ENCODE measurements at regions not wholly inside any gene's neighbourhood (a gene's known extent, or its start where the extent isn't known, plus 50 kb on each side); places are given as distances from the start of the nearest gene placed in this dataset.
"Not testable (repeated sequence)": the region's sequence is repeated elsewhere in the genome, so short reads cannot be mapped to it uniquely, and the experiment has no call there.

DNA sequence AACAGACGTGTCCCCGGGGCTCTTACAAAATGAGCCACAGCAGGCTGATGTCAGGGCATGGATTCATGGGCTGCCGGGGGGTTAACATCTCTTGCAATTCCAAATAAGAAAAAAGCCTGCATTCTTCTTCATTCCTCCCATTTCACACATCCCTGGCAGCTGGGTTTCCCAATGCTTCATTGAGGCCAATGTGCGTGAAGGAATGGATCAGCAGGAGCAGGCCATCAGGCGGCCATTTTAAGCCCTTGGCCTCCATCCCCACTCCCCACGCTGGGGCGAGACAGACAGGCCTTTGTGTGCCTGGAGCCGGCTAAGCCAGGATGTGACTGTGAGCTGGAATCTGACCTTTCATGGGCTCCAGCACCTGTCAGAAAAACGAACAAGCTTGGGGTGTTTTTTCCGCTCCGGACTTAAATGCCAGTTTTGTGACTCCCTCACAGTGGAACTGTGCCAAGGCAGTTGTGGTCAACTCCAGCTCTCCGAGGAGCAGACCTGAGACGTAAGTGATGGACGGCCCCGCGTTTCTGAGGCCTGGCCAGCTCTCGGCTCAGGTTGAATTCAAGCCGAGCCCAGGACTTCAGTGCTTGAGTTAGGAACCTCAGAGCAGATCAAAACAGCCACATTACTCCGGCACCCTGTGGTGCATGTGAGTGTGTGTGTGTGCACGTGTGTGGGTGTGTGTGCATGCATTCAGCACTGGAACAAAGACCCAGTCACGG lies 133.1 kb downstream of the TMEM30B start:
- Histone ChIP-seq H3K4me3 (ENCODE audit: low read length) (no peak overlapping the region), H3K4me1 (ENCODE audit: insufficient read depth, low read length) (peaks cover 4% of the 10 kb centered on the region), H3K36me3 (ENCODE audit: insufficient read depth, low read length) (no peaks in the 10 kb centered on the region), H3K9me3 (ENCODE audit: low read length) (peaks cover 5% of the 10 kb centered on the region), H3K27me3 (ENCODE audit: insufficient read depth, low read length) (no peaks in the 10 kb centered on the region), H2AFZ (ENCODE audit: low read depth, low read length) (peak overlapping the region; percentile 33)

DNA sequence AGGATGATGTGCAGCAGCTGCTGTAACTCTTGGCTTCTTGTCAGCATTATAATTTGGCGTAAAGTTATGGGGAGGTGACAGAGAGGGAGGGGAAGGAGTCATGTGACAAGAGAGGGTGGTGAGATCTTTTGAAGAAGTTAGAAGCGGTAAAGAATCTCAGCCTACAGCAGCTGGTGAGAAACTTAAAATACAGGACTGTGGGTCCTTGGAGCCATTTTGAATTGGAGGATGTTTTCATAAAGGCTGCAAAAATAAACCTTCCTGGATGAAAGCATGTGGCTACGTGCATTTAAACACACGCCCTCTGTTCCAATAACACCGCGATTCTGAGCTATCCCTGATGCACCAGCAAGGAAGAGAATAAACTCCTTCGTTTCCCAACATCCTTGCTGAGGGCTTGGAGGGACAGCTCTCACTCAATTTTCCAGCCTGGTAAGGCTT lies 133.7 kb downstream of the TMEM30B start:
- no peaks in the 10 kb centered on the region for H3K36me3 ChIP-seq (ENCODE audit: insufficient read depth, low read length)
- no peaks in the 10 kb centered on the region for H3K4me1 ChIP-seq (ENCODE audit: insufficient read depth, low read length)
- peak overlapping the region; percentile 33 for H2AFZ ChIP-seq (ENCODE audit: low read depth, low read length)
- H3K9me3 ChIP-seq (ENCODE audit: low read length): peaks cover 5% of the 10 kb centered on the region
- no peak overlapping the region for H3K4me3 ChIP-seq (ENCODE audit: low read length)
- H3K27me3 ChIP-seq (ENCODE audit: insufficient read depth, low read length): no peaks in the 10 kb centered on the region

DNA sequence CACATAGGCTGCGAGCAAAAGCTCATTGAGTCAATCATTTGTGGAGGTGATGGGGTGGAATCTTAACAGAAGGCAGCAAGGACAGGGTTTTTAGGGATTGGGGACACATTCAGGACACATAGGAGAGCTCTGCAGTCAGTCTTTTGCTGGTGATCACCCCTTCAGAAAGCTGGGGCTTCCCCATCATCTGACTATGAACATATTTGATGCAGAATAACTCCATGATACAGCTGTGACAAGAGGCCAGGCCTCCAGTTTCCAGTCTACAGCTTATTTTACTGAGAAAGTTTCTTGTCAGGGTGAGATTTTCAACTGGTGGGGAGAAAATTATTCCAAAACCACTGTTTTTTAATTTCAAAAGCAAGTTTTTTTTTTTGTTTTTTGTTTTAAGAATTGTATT lies 134.2 kb downstream of the TMEM30B start:
- no peaks in the 10 kb centered on the region for H3K36me3 ChIP-seq (ENCODE audit: insufficient read depth, low read length)
- peaks cover 5% of the 10 kb centered on the region for H3K9me3 ChIP-seq (ENCODE audit: low read length)
- no peak overlapping the region for H3K4me3 ChIP-seq (ENCODE audit: low read length)
- no peaks in the 10 kb centered on the region for H3K27me3 ChIP-seq (ENCODE audit: insufficient read depth, low read length)
- H2AFZ ChIP-seq (ENCODE audit: low read depth, low read length): no peak overlapping the region
- no peaks in the 10 kb centered on the region for H3K4me1 ChIP-seq (ENCODE audit: insufficient read depth, low read length)

DNA sequence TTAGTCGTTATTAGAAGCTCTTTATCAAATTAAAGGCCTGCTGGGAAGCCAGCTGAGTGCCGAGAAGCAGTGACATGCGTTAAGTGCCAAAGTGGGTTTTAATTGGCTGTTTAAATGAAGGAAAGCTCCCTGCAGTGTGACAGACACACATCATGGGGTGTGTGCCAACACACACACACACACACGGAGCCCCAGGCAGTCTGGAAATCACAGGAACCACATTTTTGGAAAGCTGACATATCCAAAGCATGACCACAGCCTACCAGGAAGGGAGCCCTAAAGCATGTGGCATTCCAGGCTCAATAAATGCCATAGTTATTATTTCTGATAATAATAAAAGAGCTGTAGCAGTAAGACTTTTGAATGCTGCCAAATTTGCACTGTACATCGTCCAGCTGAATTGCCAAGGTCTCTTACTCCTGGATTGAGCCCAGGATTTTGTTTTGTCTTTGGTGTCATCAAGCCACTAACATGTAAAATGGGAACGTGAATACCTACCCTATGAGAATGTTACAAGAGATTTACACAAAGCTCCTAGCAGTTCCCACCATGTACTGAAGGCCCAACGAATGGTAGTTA lies 135.1 kb downstream of the TMEM30B start:
- Histone ChIP-seq H3K9me3 (ENCODE audit: low read length) (peaks cover 5% of the 10 kb centered on the region), H3K36me3 (ENCODE audit: insufficient read depth, low read length) (no peaks in the 10 kb centered on the region), H2AFZ (ENCODE audit: low read depth, low read length) (no peak overlapping the region), H3K27me3 (ENCODE audit: insufficient read depth, low read length) (no peaks in the 10 kb centered on the region), H3K4me3 (ENCODE audit: low read length) (no peak overlapping the region), H3K4me1 (ENCODE audit: insufficient read depth, low read length) (no peaks in the 10 kb centered on the region)

DNA sequence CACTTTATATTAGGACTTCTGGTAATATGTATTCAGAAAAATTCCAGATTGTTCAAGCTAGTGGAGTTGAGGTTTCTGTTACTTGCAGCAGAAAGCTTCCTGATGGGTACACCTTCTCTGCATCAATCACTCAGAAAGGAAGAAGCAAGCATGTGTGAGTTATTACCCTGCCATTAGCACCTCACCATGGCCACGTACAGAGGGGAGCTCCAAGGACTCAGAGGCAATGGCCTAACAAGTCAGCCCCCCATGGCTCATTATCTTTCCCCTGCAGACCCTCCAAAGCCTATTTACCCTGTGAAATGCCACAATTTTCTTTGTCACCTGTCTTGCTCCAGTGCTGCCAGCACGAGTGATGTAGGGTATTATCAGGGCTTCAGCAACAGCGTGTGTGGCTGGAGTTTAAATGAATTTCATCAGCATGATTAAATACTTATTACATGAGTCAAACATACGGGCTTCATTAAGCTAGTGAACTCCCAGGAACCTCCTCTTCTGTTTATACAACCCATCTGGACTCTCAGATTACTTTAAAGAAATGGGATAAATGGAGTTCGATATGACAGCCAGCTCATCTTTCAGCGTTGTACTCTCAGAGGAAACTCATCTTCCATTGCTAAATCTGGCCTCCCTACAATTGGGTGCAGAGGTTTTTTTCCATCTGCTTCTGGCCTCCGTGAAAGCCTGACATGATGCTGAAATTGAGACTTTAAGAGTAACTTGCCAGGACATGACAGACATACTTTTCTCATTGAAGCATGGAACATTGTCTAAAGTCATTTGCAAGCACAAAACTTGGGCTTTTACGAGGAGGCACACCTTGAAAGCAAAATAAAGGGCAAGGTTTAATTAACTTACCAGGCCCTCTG lies 135.9 kb downstream of the TMEM30B start:
- no peaks in the 10 kb centered on the region for H3K36me3 ChIP-seq (ENCODE audit: insufficient read depth, low read length)
- H3K4me3 ChIP-seq (ENCODE audit: low read length): no peak overlapping the region
- H3K4me1 ChIP-seq (ENCODE audit: insufficient read depth, low read length): no peaks in the 10 kb centered on the region
- H3K27me3 ChIP-seq (ENCODE audit: insufficient read depth, low read length): no peaks in the 10 kb centered on the region
- peaks cover 5% of the 10 kb centered on the region for H3K9me3 ChIP-seq (ENCODE audit: low read length)
- no peak overlapping the region for H2AFZ ChIP-seq (ENCODE audit: low read depth, low read length)

DNA sequence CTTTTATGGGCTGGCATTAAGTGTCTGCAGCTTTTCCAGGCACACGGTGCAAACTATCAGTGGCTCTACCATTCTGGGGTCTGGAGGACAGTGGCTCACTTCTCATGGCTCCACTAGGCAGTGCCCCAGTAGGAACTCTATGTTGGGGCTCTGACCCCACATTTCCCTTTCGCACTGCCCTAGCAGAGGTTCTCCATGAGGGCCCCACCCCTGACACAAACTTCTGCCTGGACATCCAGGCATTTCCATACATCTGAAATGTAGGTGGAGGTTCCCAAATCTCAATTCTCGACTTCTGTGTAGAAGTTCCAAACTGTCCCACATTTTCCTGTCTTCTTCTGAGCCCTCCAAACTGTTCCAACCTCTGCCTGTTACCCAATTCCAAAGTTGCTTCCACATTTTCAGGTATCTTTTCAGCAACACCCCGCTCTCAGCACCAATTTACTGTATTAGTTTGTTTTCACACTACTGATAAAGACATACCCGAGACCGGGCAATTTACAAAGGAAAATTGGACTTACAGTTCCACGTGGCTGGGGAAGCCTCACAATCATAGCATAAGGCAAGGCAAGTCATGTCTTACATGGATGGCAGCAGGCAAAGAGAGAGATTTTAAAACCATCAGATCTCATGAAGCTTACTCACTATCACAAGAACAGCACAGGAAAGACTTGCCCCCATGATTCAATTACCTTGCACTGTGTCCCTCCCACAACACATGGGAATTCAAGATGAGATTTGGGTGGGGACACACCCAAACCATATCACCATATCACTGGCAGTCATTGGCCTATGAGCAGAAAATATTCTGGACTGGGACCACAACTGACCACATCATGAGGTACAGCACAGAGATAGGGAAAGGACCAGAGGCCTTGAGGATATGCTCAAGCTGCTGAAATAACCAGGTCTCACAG lies 136.8 kb downstream of the TMEM30B start:
- not testable (repeated sequence) for H2AFZ ChIP-seq (ENCODE audit: low read depth, low read length); H3K36me3 ChIP-seq (ENCODE audit: insufficient read depth, low read length); H3K27me3 ChIP-seq (ENCODE audit: insufficient read depth, low read length); H3K4me3 ChIP-seq (ENCODE audit: low read length); H3K9me3 ChIP-seq (ENCODE audit: low read length); H3K4me1 ChIP-seq (ENCODE audit: insufficient read depth, low read length)

DNA sequence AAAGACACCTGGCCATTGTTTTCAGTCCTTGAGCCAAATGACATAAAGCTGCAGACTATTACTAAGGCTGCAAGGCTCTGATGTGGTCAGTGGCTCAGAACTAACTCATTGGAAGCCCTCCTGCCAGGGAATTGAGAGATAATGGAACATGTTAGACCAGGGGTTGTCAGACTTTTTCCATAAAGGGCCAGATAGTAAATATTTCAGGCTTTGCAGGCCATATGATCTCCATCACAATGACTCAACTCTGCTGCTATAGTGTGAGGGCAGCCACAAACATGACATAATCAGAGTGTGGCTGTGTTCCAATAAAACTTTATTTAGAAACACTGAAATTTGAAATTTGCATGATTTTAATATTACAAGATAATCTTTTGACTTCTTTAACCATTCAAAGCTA lies 140.3 kb downstream of the TMEM30B start:
- Histone ChIP-seq H3K9me3 (ENCODE audit: low read length) (peaks cover 5% of the 10 kb centered on the region), H3K27me3 (ENCODE audit: insufficient read depth, low read length) (no peaks in the 10 kb centered on the region), H2AFZ (ENCODE audit: low read depth, low read length) (no peak overlapping the region), H3K36me3 (ENCODE audit: insufficient read depth, low read length) (no peaks in the 10 kb centered on the region), H3K4me3 (ENCODE audit: low read length) (no peak overlapping the region), H3K4me1 (ENCODE audit: insufficient read depth, low read length) (no peaks in the 10 kb centered on the region)

DNA sequence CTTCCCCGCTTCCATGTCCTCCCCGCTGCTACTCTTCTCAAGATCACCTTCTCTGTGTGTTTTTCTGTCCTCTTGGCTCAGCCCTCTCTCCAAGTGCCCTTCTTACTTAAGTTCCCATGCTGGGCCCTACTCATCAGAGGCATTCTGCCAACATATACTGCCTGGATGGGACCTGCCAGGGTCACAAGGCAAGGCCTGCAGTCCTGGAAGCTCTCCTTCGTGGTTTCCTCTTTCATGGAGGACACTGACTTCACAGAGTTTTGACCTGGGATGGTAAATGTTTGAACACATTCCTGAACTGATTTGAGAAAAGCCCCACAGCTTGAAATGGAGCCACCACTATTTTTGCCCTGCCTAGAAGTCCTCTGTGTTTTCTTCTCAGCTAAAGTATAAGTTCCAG lies 140.9 kb downstream of the TMEM30B start:
- Histone ChIP-seq H3K36me3 (ENCODE audit: insufficient read depth, low read length) (no peaks in the 10 kb centered on the region), H2AFZ (ENCODE audit: low read depth, low read length) (no peak overlapping the region), H3K9me3 (ENCODE audit: low read length) (peaks cover 5% of the 10 kb centered on the region), H3K4me1 (ENCODE audit: insufficient read depth, low read length) (no peaks in the 10 kb centered on the region), H3K27me3 (ENCODE audit: insufficient read depth, low read length) (no peaks in the 10 kb centered on the region), H3K4me3 (ENCODE audit: low read length) (no peak overlapping the region)

DNA sequence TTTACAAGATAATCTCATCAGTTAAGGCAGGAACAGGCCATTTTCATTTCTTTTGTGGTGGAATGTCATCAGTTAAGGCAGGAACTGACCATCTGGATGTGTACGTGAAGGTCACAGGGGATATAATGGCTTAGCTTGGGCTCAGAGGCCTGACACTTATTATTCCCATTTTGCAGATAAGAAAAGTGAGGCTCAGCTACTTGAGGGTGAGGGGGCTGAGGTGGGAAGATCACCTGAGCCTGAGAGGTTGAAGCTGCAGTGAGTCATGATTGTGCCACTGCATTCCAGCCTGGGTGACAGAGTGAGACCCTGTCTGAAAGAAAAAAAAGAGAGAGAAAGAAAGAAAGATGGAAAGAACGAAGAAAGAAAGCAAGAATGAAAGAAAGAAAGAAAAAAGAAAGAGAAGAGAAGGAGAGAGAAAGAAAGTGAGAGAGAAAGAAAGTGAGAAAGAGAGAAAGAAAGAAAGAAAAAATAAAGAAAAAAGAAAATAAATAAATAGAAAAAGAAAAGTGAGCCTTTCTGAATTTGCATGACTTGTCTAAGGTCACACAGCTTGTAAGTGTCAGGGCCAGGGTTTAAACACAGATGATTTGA lies 142.0 kb downstream of the TMEM30B start:
- Histone ChIP-seq H3K9me3 (ENCODE audit: low read length) (peaks cover 3% of the 10 kb centered on the region), H3K27me3 (ENCODE audit: insufficient read depth, low read length) (no peaks in the 10 kb centered on the region), H3K4me3 (ENCODE audit: low read length) (no peak overlapping the region)

DNA sequence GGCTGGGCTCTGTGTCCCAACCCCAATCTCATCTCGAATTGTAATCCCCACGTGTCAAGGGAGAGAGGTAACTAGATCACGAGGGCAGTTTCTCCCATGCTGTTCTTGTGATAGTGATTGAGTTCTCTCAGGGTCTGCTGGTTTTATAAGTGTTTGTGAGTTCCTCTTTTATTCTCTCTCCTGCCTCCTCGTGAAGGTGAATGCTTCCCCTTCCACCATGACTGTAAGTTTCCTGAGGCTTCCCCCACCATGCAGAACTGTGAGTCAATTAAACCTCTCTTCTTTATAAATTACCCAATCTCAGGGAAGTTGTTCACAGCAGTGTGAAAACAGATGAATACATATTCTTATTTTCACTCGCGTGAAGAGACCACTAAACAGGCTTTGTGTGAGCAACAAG lies 148.2 kb downstream of the TMEM30B start:
- H2AFZ ChIP-seq (ENCODE audit: low read depth, low read length): no peak overlapping the region
- no peaks in the 10 kb centered on the region for H3K27me3 ChIP-seq (ENCODE audit: insufficient read depth, low read length)
- H3K36me3 ChIP-seq (ENCODE audit: insufficient read depth, low read length): no peaks in the 10 kb centered on the region

More for the DNA sequence above, 142.0 kb downstream of the TMEM30B start:
- no peaks in the 10 kb centered on the region for H3K4me1 ChIP-seq (ENCODE audit: insufficient read depth, low read length)
- H2AFZ ChIP-seq (ENCODE audit: low read depth, low read length): no peak overlapping the region
- H3K36me3 ChIP-seq (ENCODE audit: insufficient read depth, low read length): no peaks in the 10 kb centered on the region

DNA sequence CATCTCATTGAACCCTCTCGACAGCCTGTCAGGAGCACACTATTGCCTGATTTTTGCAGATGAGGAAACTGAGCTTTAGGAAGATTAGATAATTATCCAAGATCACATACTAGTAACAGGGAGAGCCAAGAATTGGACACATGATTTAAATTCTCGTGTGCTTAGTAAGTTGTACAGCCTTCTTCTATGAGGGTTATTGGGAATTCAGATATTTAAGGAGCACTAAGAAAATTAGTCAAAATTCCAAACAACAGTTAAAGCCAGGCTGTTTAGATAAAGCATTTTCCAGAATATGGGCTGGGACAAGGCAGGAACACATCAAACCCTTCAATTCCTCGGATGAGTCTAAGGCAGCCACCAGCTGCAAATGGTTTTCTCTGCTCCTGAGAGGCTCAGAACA lies 148.8 kb downstream of the TMEM30B start:
- Histone ChIP-seq H3K4me3 (ENCODE audit: low read length) (no peak overlapping the region), H3K4me1 (ENCODE audit: insufficient read depth, low read length) (no peaks in the 10 kb centered on the region), H2AFZ (ENCODE audit: low read depth, low read length) (no peak overlapping the region), H3K36me3 (ENCODE audit: insufficient read depth, low read length) (no peaks in the 10 kb centered on the region), H3K27me3 (ENCODE audit: insufficient read depth, low read length) (no peaks in the 10 kb centered on the region), H3K9me3 (ENCODE audit: low read length) (no peaks in the 10 kb centered on the region)

More for the DNA sequence above, 148.2 kb downstream of the TMEM30B start:
- no peaks in the 10 kb centered on the region for H3K9me3 ChIP-seq (ENCODE audit: low read length)
- no peaks in the 10 kb centered on the region for H3K4me1 ChIP-seq (ENCODE audit: insufficient read depth, low read length)
- no peak overlapping the region for H3K4me3 ChIP-seq (ENCODE audit: low read length)

DNA sequence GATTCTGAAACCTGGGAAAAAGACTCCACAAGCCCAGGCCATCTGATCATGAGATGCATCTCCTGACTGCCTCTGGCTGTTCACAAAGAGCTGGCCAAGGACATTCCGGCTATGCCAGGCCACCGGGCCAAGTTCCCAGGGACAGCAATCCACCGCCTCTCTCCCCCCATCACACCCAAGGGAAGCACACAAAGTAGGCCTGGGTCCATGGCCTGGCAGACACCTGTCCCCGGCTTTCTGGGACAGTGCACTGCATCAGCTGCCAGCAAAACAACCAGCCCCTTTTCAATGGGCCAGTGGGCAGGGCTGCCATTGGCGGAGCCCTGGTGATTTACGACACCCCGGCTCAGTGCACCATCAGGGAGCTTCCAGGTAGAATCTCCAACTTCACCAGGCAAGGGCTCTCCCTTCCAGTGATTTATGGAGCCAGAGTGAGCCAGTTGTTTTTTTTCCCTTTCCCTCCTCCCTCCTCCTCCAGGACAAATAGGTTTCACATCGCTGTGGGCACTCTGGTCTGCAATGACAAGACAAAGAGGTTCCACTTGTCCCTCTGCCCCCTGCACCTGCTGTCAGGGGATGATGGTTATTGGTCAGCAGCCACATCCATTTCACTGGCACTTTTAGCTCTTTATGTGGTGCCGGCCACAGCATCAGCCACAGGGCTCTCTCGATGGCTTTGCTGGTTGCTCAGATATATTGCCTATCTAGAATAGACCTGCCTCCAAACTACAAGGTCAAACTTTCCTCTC lies 149.6 kb downstream of the SLC38A6 start:
- Histone ChIP-seq H3K4me3 (ENCODE audit: low read length) (no peak overlapping the region), H3K4me1 (ENCODE audit: insufficient read depth, low read length) (peaks cover 16% of the 10 kb centered on the region), H2AFZ (ENCODE audit: low read depth, low read length) (no peak overlapping the region), H3K27me3 (ENCODE audit: insufficient read depth, low read length) (no peaks in the 10 kb centered on the region), H3K36me3 (ENCODE audit: insufficient read depth, low read length) (no peaks in the 10 kb centered on the region), H3K9me3 (ENCODE audit: low read length) (no peaks in the 10 kb centered on the region)

Data from neuron (in vitro differentiated cells).